ENCODE measurements at regions not wholly inside any gene's neighbourhood (a gene's known extent, or its start where the extent isn't known, plus 50 kb on each side); places are given as distances from the start of the nearest gene placed in this dataset.

DNA sequence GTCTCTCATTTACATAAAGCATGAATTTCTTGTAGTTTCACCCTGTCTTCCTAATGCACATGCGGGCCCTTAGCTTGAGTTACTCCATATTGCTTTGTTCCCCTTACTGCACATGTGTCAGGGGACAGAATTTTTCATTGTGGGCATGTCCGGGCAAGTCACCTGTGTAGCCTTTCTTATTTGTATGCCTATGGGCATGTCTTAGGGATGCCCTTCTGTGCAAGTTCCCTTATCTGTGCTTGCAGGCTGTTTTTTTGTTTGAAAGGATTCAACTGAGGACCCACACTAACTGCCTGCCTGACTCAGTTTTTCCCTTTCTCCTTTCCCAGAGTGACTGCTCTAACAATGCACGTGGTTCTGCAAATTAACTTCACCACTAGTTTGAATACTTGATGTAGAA is 161.7 kb downstream of the YTHDC2 start:
- TF ChIP-seq, protein P1, sequence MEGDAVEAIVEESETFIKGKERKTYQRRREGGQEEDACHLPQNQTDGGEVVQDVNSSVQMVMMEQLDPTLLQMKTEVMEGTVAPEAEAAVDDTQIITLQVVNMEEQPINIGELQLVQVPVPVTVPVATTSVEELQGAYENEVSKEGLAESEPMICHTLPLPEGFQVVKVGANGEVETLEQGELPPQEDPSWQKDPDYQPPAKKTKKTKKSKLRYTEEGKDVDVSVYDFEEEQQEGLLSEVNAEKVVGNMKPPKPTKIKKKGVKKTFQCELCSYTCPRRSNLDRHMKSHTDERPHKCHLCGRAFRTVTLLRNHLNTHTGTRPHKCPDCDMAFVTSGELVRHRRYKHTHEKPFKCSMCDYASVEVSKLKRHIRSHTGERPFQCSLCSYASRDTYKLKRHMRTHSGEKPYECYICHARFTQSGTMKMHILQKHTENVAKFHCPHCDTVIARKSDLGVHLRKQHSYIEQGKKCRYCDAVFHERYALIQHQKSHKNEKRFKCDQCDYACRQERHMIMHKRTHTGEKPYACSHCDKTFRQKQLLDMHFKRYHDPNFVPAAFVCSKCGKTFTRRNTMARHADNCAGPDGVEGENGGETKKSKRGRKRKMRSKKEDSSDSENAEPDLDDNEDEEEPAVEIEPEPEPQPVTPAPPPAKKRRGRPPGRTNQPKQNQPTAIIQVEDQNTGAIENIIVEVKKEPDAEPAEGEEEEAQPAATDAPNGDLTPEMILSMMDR (IDR thresholded peaks at IDR 0.05; ENCODE audit: insufficient read depth, low read length, poor library complexity, severe bottlenecking), result no peak
- no peak for TF ChIP-seq EZH2phosphoT487 (conservative IDR thresholded peaks at IDR 0.05; ENCODE audit: low read length)

Measured in SU-DHL-6 (cell line).